CD4-positive, alpha-beta memory T cell (primary cell): ENCODE measurements at regions not wholly inside any gene's neighbourhood (a gene's known extent, or its start where the extent isn't known, plus 50 kb on each side); places are given as distances from the start of the nearest gene placed in this dataset.

Source experiments
- CTCF ChIA-PET: fragments of 350-600 bp; sonication (Branson Sonifier 250); formaldehyde crosslinking; loops from one replicate; lab custom pipeline; 2021; ENCODE audit warnings: inconsistent platforms; ENCODE audit not compliant: partially characterized antibody; lab: Charles Lee
- POLR2A ChIA-PET: fragments of 350-600 bp; sonication (Branson Sonifier 250); formaldehyde crosslinking; loops from one replicate; lab custom pipeline; 2021; ENCODE audit not compliant: partially characterized antibody; lab: Charles Lee
- DNase-seq, 5 donors: peaks; one replicate each; pipeline versions ENCODE4 v3.0.0 to v3.0.0-alpha.2; 2020 to 2022; ENCODE audit warnings: mixed read lengths in 1 of 5
- H3K27ac ChIP-seq: one replicate; pipeline ENCODE4 v1.7.0; 2013; ENCODE audit warnings: low read depth, low read length
- H3K27me3 ChIP-seq: 2 replicates; pipeline ENCODE4 v1.7.0; 2013; ENCODE audit warnings: mild to moderate bottlenecking, low read length, moderate library complexity; ENCODE audit not compliant: insufficient read depth
- H3K36me3 ChIP-seq: 2 replicates; pipeline ENCODE4 v1.7.0; 2013; ENCODE audit warnings: mild to moderate bottlenecking, low read length, moderate library complexity; ENCODE audit not compliant: insufficient read depth
- H3K4me1 ChIP-seq: 2 replicates; pipeline ENCODE4 v1.7.0; 2013; ENCODE audit warnings: mild to moderate bottlenecking, low read length, moderate library complexity; ENCODE audit not compliant: insufficient read depth
- H3K4me3 ChIP-seq, 2 donors: one replicate each; pipeline ENCODE4 v1.7.0; 2013; ENCODE audit warnings: low read length in 2 of 2, mild to moderate bottlenecking in 1 of 2
- H3K9me3 ChIP-seq, 2 donors: one replicate each; pipeline ENCODE4 v1.7.0; 2013; ENCODE audit warnings: low read length in 2 of 2, control low read depth in 1 of 2; ENCODE audit not compliant: control insufficient read depth in 1 of 2
- H3K27ac Mint-ChIP-seq, 7 donors: one replicate each; pipeline ENCODE4 v1.8.0; 2020 to 2021; ENCODE audit warnings: mixed read lengths in 7 of 7, mild to moderate bottlenecking in 6 of 7, inconsistent platforms in 3 of 7, moderate library complexity in 3 of 7
- H3K27me3 Mint-ChIP-seq, 2 donors: one replicate each; pipeline ENCODE4 v1.8.0; 2020 to 2021; ENCODE audit warnings: mixed read lengths in 2 of 2
- H3K36me3 Mint-ChIP-seq, 2 donors: one replicate each; pipeline ENCODE4 v1.8.0; 2020 to 2021; ENCODE audit warnings: mixed read lengths in 2 of 2, inconsistent platforms in 1 of 2, mild to moderate bottlenecking in 1 of 2
- H3K4me1 Mint-ChIP-seq, 4 donors: one replicate each; pipeline ENCODE4 v1.8.0; 2020 to 2021; ENCODE audit warnings: mixed read lengths in 4 of 4, mild to moderate bottlenecking in 1 of 4
- H3K4me3 Mint-ChIP-seq, 8 donors: one replicate each; pipeline ENCODE4 v1.8.0; 2020 to 2021; ENCODE audit warnings: mixed read lengths in 8 of 8, mild to moderate bottlenecking in 7 of 8, moderate library complexity in 6 of 8, inconsistent platforms in 3 of 8
- H3K9me3 Mint-ChIP-seq, 8 donors: one replicate each; pipeline ENCODE4 v1.8.0; 2020 to 2021; ENCODE audit warnings: mixed read lengths in 8 of 8, mild to moderate bottlenecking in 5 of 8, inconsistent platforms in 3 of 8, moderate library complexity in 1 of 8
- intact Hi-C: fragments of 100-400 bp; cut with micrococcal nuclease; formaldehyde crosslinking; loops from one replicate; pipeline ENCODE4 v1.15.1; 2023

GRCh38 chr7:114364151-114364550 lies 50.5 kb upstream of the FOXP2 start:
- H3K27me3 ChIP-seq = no peaks in the 10 kb centered on the region
- no peak overlapping the region for H3K27ac Mint-ChIP-seq
- H3K4me3 ChIP-seq = no peak overlapping the region
- no peaks in the 10 kb centered on the region for H3K36me3 ChIP-seq
- POLR2A ChIA-PET = no interaction called here
- DNase-seq = no peak
- no peaks in the 10 kb centered on the region for H3K9me3 ChIP-seq
- CTCF ChIA-PET = no interaction called here
- H3K36me3 Mint-ChIP-seq = no peaks in the 10 kb centered on the region
- H3K4me3 Mint-ChIP-seq = no peak overlapping the region
- no peaks in the 10 kb centered on the region for H3K4me1 ChIP-seq
- intact Hi-C loops = no loop called here
- H3K27me3 Mint-ChIP-seq = no peaks in the 10 kb centered on the region
- H3K9me3 Mint-ChIP-seq = no peaks in the 10 kb centered on the region
- no peak overlapping the region for H3K27ac ChIP-seq
- H3K4me1 Mint-ChIP-seq = no peaks in the 10 kb centered on the region

- H3K4me3 Mint-ChIP-seq = no peak overlapping the region
These were observed 51.3 kb upstream of the FOXP2 start for GRCh38 chr7:114363292-114363691.

GRCh38 chr7:114358911-114359310 lies 55.7 kb upstream of the FOXP2 start:
- POLR2A ChIA-PET = no interaction called here
- Histone ChIP-seq H3K4me1 (no peaks in the 10 kb centered on the region), H3K9me3 (no peaks in the 10 kb centered on the region), H3K27me3 (no peaks in the 10 kb centered on the region), H3K4me3 (no peak overlapping the region), H3K36me3 (no peaks in the 10 kb centered on the region), H3K27ac (no peak overlapping the region)
- Mint-ChIP-seq H3K27ac (no peak overlapping the region), H3K4me1 (no peaks in the 10 kb centered on the region), H3K9me3 (peaks cover 0 to 2% (median 0%) of the 10 kb centered on the region in 8 donors), H3K27me3 (no peaks in the 10 kb centered on the region), H3K4me3 (no peak overlapping the region), H3K36me3 (no peaks in the 10 kb centered on the region)
- CTCF ChIA-PET = no interaction called here
- intact Hi-C loops = no loop called here
- DNase-seq = no peak

More at GRCh38 chr7:114363292-114363691, 51.3 kb upstream of the FOXP2 start:
- H3K9me3 ChIP-seq = no peaks in the 10 kb centered on the region
- H3K27me3 ChIP-seq = no peaks in the 10 kb centered on the region
- Mint-ChIP-seq H3K9me3 (peaks cover 0 to 2% (median 0%) of the 10 kb centered on the region in 8 donors), H3K27ac (no peak overlapping the region), H3K36me3 (no peaks in the 10 kb centered on the region), H3K27me3 (no peaks in the 10 kb centered on the region), H3K4me1 (no peaks in the 10 kb centered on the region)
- no peaks in the 10 kb centered on the region for H3K36me3 ChIP-seq
- no peak overlapping the region for H3K4me3 ChIP-seq
- H3K27ac ChIP-seq = no peak overlapping the region
- intact Hi-C loops = no loop called here
- POLR2A ChIA-PET = no interaction called here
- no peaks in the 10 kb centered on the region for H3K4me1 ChIP-seq
- CTCF ChIA-PET = no interaction called here
- no peak for DNase-seq

GRCh38 chr7:114356133-114356532 lies 58.5 kb upstream of the FOXP2 start:
- Mint-ChIP-seq H3K27ac (no peak overlapping the region), H3K27me3 (no peaks in the 10 kb centered on the region), H3K4me1 (no peaks in the 10 kb centered on the region), H3K36me3 (no peaks in the 10 kb centered on the region), H3K4me3 (no peak overlapping the region), H3K9me3 (peaks cover 0 to 2% (median 0%) of the 10 kb centered on the region in 8 donors)
- Histone ChIP-seq H3K27me3 (no peaks in the 10 kb centered on the region), H3K36me3 (no peaks in the 10 kb centered on the region), H3K4me1 (no peaks in the 10 kb centered on the region), H3K27ac (no peak overlapping the region), H3K4me3 (no peak overlapping the region), H3K9me3 (no peaks in the 10 kb centered on the region)
- POLR2A ChIA-PET = no interaction called here
- intact Hi-C loops = no loop called here
- CTCF ChIA-PET = no interaction called here
- no peak for DNase-seq

GRCh38 chr7:114354306-114354705 lies 60.3 kb upstream of the FOXP2 start:
- ChIA-PET CTCF (no interaction called here), POLR2A (no interaction called here)
- intact Hi-C loops = no loop called here
- Histone ChIP-seq H3K4me1 (no peaks in the 10 kb centered on the region), H3K27me3 (no peaks in the 10 kb centered on the region), H3K36me3 (no peaks in the 10 kb centered on the region), H3K9me3 (no peaks in the 10 kb centered on the region), H3K4me3 (no peak overlapping the region), H3K27ac (no peak overlapping the region)
- Mint-ChIP-seq H3K27ac (no peak overlapping the region), H3K9me3 (peaks cover 0 to 2% (median 0%) of the 10 kb centered on the region in 8 donors), H3K27me3 (peaks cover 0 to 1% of the 10 kb centered on the region in 2 donors), H3K4me1 (no peaks in the 10 kb centered on the region), H3K4me3 (no peak overlapping the region), H3K36me3 (no peaks in the 10 kb centered on the region)
- DNase-seq = no peak

GRCh38 chr7:114345494-114345893 lies 69.1 kb upstream of the FOXP2 start:
- H3K27me3 ChIP-seq = no peaks in the 10 kb centered on the region
- peaks cover 4% of the 10 kb centered on the region in 2 donors for H3K27me3 Mint-ChIP-seq
- H3K9me3 Mint-ChIP-seq = no peaks in the 10 kb centered on the region
- no peaks in the 10 kb centered on the region for H3K36me3 Mint-ChIP-seq
- no peak overlapping the region for H3K27ac ChIP-seq
- H3K4me1 ChIP-seq = no peaks in the 10 kb centered on the region
- no peak overlapping the region for H3K4me3 ChIP-seq
- intact Hi-C loops = no loop called here
- POLR2A ChIA-PET = no interaction called here
- no peak overlapping the region for H3K4me3 Mint-ChIP-seq
- H3K4me1 Mint-ChIP-seq = no peaks in the 10 kb centered on the region
- CTCF ChIA-PET = no interaction called here
- DNase-seq = no peak
- H3K36me3 ChIP-seq = no peaks in the 10 kb centered on the region
- H3K9me3 ChIP-seq = no peaks in the 10 kb centered on the region
- no peak overlapping the region for H3K27ac Mint-ChIP-seq

- no peak overlapping the region for H3K27ac Mint-ChIP-seq
These were observed 70.5 kb upstream of the FOXP2 start for GRCh38 chr7:114343949-114344708.

More at GRCh38 chr7:114343949-114344708, 70.5 kb upstream of the FOXP2 start:
- H3K4me3 Mint-ChIP-seq = no peak overlapping the region
- intact Hi-C loops = no loop called here
- no peaks in the 10 kb centered on the region for H3K4me1 Mint-ChIP-seq
- no peaks in the 10 kb centered on the region for H3K36me3 Mint-ChIP-seq
- ChIA-PET POLR2A (no interaction called here), CTCF (no interaction called here)
- H3K4me1 ChIP-seq = no peaks in the 10 kb centered on the region
- no peak overlapping the region for H3K27ac ChIP-seq
- no peaks in the 10 kb centered on the region for H3K9me3 ChIP-seq
- no peaks in the 10 kb centered on the region for H3K9me3 Mint-ChIP-seq
- no peak for DNase-seq
- no peaks in the 10 kb centered on the region for H3K27me3 ChIP-seq
- H3K27me3 Mint-ChIP-seq = peaks cover 3 to 4% of the 10 kb centered on the region in 2 donors
- H3K36me3 ChIP-seq = no peaks in the 10 kb centered on the region
- H3K4me3 ChIP-seq = no peak overlapping the region
